Smooth muscle cell (in vitro differentiated cells): ENCODE measurements at regions not wholly inside any gene's neighbourhood (a gene's known extent, or its start where the extent isn't known, plus 50 kb on each side); places are given as distances from the start of the nearest gene placed in this dataset.

Experiments
- DNase-seq: peaks from one replicate; lab custom pipeline; 2025; ENCODE audit not compliant: unreplicated experiment; lab: John Stamatoyannopoulos, UW
- H2AFZ ChIP-seq: fragments of 200-600 bp; sonication (generic); 2 replicates; pipeline ENCODE4 v1.6.0; 2016; ENCODE audit warnings: antibody characterized with exemption, low read depth, mild to moderate bottlenecking
- H3F3A ChIP-seq: fragments of 200-600 bp; sonication (generic); 2 replicates; pipeline ENCODE4 v1.6.0; 2017; ENCODE audit warnings: antibody characterized with exemption, low read depth
- H3K27ac ChIP-seq: fragments of 200-600 bp; sonication (generic); 2 replicates; pipeline ENCODE4 v1.5.1; 2016; ENCODE audit warnings: low read depth, mild to moderate bottlenecking
- H3K27me3 ChIP-seq: fragments of 200-600 bp; sonication (generic); 2 replicates; pipeline ENCODE4 v1.6.1; 2016; ENCODE audit warnings: low read depth, mild to moderate bottlenecking
- H3K36me3 ChIP-seq: fragments of 200-600 bp; sonication (generic); 2 replicates; pipeline ENCODE4 v1.5.1; 2016; ENCODE audit warnings: low read depth
- H3K4me1 ChIP-seq: fragments of 200-600 bp; sonication (generic); 2 replicates; pipeline ENCODE4 v1.5.1; 2016; ENCODE audit warnings: low read depth
- H3K4me2 ChIP-seq: fragments of 200-600 bp; sonication (generic); 2 replicates; pipeline ENCODE4 v1.6.0; 2016; ENCODE audit warnings: mild to moderate bottlenecking
- H3K4me3 ChIP-seq: fragments of 200-600 bp; sonication (generic); 2 replicates; pipeline ENCODE4 v1.5.1; 2016; ENCODE audit warnings: mild to moderate bottlenecking
- H3K79me2 ChIP-seq: fragments of 200-600 bp; sonication (generic); 2 replicates; pipeline ENCODE4 v1.6.0; 2016; ENCODE audit warnings: low read depth, mild to moderate bottlenecking
- H3K9ac ChIP-seq: fragments of 200-600 bp; sonication (generic); 2 replicates; pipeline ENCODE4 v1.6.0; 2016; ENCODE audit warnings: low read depth
- H3K9me3 ChIP-seq: fragments of 200-600 bp; sonication (generic); replicated peaks from 2 replicates; pipeline ENCODE4 v1.5.1; 2016; ENCODE audit warnings: low read depth
- H4K20me1 ChIP-seq: fragments of 200-600 bp; sonication (generic); 2 replicates; pipeline ENCODE4 v1.6.0; 2016; ENCODE audit warnings: low read depth
- WGBS: methylation state at CpG from one replicate; pipeline ENCODE4 v1.1.7; 2016; ENCODE audit warnings: low lambda C conversion rate; 5-methylcytosine and 5-hydroxymethylcytosine counted together
- TF ChIP-seq, protein P1 (sequence below): fragments of 200-600 bp; sonication (generic); IDR thresholded peaks from 2 replicates; pipeline ENCODE4 v1.5.1; 2017; ENCODE audit warnings: borderline replicate concordance, mild to moderate bottlenecking, antibody characterized with exemption; ENCODE audit not compliant: insufficient read depth, poor library complexity, severe bottlenecking

DNA sequence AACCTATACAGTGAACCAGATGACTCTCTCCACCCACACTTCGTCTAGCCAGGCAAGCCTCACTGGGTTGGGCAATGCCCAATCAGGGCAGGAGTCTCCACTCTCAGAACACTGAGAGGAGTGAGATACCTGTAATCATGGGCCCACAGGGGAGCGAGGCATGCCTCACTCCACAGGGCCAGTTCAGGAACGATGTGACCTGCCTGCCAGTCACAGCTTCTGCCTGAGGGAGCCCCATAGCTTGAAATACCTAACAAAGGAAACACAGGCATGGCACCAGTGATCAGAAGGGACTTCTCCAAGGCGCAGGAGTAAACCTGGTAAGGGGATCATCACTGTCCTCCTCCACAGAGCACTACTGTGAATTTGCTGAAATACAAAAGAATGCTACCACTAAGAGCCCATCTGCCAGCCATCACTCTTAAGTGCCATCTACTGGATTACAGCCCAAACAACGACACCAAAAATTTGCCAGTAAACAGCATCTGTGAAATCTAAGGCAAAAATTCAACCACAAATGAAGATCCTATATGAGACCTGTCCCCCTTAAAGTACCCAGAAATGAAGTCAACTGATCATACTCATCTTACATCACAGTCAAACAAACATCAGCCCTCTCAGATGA, 689.9 kb upstream of the SEMA6D start:
- no peak overlapping the region for H3K9ac ChIP-seq

DNA sequence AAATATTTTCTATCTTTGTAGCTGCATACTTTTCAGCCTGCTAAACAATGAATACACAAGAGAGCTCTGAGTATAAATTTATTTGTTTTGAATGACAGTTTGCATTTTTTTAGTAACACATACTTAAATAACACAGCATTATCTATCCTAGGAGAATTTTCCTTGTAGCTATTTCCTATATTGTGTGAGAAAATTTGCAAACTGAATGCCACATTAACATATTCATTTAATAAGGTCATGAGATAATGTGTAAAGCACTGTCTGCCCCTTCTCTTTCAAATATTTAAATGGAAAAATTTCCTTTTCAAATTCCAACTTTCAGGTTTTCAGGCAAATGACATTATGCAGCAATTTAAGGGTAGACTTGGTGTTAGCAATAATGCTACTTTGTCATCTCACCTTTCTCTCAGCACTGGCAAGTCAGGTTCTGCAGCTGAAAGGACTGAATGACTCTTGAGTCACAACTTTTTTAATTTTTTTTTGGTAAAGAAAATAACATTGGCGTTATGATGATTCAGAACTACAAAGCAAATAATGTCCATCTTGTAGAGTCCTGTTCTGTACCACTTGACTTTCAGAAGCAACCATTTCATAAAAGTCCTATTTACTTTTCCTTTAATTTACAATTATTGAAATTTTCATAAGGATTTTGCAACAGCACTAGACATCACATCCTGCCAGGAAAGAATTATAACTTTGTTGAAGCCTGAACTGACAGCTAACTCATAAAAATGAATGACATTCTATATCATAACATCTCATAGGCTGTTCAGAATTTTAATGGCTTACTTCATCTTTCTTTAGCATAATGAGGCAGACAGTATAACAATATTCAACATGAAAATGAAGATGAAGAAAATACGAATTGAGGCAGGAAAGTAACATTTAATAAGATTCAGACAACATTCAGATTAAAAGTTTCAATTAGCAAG, 681.6 kb upstream of the SEMA6D start:
- Histone ChIP-seq H3K4me2 (no peak overlapping the region), H3K36me3 (no peaks in the 10 kb centered on the region), H3K9ac (no peak overlapping the region), H3K27me3 (no peaks in the 10 kb centered on the region), H3K79me2 (no peaks in the 10 kb centered on the region), H3F3A (no peaks in the 10 kb centered on the region), H3K4me1 (no peaks in the 10 kb centered on the region), H3K9me3 (no peaks in the 10 kb centered on the region), H3K4me3 (no peak overlapping the region), H4K20me1 (no peaks in the 10 kb centered on the region), H3K27ac (no peak overlapping the region), H2AFZ (no peak overlapping the region)
- TF ChIP-seq, protein P1, sequence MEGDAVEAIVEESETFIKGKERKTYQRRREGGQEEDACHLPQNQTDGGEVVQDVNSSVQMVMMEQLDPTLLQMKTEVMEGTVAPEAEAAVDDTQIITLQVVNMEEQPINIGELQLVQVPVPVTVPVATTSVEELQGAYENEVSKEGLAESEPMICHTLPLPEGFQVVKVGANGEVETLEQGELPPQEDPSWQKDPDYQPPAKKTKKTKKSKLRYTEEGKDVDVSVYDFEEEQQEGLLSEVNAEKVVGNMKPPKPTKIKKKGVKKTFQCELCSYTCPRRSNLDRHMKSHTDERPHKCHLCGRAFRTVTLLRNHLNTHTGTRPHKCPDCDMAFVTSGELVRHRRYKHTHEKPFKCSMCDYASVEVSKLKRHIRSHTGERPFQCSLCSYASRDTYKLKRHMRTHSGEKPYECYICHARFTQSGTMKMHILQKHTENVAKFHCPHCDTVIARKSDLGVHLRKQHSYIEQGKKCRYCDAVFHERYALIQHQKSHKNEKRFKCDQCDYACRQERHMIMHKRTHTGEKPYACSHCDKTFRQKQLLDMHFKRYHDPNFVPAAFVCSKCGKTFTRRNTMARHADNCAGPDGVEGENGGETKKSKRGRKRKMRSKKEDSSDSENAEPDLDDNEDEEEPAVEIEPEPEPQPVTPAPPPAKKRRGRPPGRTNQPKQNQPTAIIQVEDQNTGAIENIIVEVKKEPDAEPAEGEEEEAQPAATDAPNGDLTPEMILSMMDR: no peak
- 72% methylated on average over 2 of the region's 2 CpGs for WGBS
- no peak for DNase-seq

More for the DNA sequence above, 689.9 kb upstream of the SEMA6D start:
- Histone ChIP-seq H3K36me3 (no peaks in the 10 kb centered on the region), H3K27me3 (no peaks in the 10 kb centered on the region), H3F3A (no peaks in the 10 kb centered on the region), H4K20me1 (no peaks in the 10 kb centered on the region), H3K4me2 (no peak overlapping the region), H3K4me1 (no peaks in the 10 kb centered on the region), H3K9me3 (no peaks in the 10 kb centered on the region), H2AFZ (no peak overlapping the region), H3K27ac (no peak overlapping the region), H3K79me2 (no peaks in the 10 kb centered on the region), H3K4me3 (no peak overlapping the region)
- TF ChIP-seq, protein P1: peak; percentile 8
- no peak for DNase-seq
- WGBS: 68% methylated on average over 5 of the region's 5 CpGs

DNA sequence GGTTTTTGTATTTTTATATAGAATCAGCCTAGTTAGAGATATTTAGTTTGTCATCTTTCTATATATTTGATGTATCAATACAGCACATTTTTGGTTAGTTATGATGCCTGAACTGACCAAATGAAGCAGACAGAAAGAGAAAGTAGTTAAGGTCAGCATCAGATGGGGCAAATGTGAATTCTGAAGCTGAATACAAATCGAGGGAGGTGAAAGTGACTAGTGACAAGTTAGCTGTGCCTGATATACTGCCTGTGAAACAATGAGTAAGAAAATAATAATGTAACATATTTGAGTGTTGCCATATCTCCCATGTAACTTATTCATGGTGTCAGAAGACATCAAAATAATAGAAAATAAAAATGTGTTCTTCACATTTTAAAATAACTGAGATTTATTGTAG, 680.3 kb upstream of the SEMA6D start:
- Histone ChIP-seq H2AFZ (no peak overlapping the region), H3K4me1 (no peaks in the 10 kb centered on the region), H3K4me3 (no peak overlapping the region), H3K27me3 (no peaks in the 10 kb centered on the region), H3K79me2 (no peaks in the 10 kb centered on the region), H3K9ac (no peak overlapping the region), H3K4me2 (no peak overlapping the region), H3F3A (no peaks in the 10 kb centered on the region), H3K36me3 (no peaks in the 10 kb centered on the region), H3K9me3 (no peaks in the 10 kb centered on the region), H3K27ac (no peak overlapping the region), H4K20me1 (no peaks in the 10 kb centered on the region)
- no peak for DNase-seq
- TF ChIP-seq, protein P1: no peak
- 70% methylated on average over 1 of the region's 1 CpG for WGBS

DNA sequence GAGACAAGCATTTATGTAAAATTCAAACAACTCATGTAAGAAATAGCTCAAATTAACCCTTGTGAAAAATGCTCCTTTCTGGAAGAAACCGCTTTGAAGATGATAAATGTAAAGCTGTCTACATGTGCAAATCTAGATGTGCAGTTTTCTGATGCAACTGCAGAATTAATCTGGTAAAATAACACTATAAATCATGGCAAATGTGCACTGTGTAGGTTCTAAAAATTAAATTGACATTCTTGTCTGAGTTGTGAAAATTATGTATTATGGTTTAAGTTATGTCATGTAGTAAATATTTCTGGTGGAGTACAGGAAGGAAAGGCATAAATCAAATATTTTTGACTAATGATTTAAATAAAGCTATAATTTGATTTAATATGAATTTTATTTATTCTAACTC, 678.1 kb upstream of the SEMA6D start:
- 95% methylated on average over 1 of the region's 1 CpG for WGBS
- H3K79me2 ChIP-seq: no peaks in the 10 kb centered on the region
- no peaks in the 10 kb centered on the region for H3K36me3 ChIP-seq
- no peak overlapping the region for H3K9ac ChIP-seq
- no peak overlapping the region for H3K4me2 ChIP-seq
- no peak overlapping the region for H2AFZ ChIP-seq
- DNase-seq: no peak
- H3K4me3 ChIP-seq: no peak overlapping the region
- TF ChIP-seq, protein P1: no peak
- H3F3A ChIP-seq: no peaks in the 10 kb centered on the region
- no peaks in the 10 kb centered on the region for H3K9me3 ChIP-seq
- H4K20me1 ChIP-seq: no peaks in the 10 kb centered on the region
- H3K4me1 ChIP-seq: no peaks in the 10 kb centered on the region
- no peak overlapping the region for H3K27ac ChIP-seq
- H3K27me3 ChIP-seq: no peaks in the 10 kb centered on the region
